ENCODE measurements at regions not wholly inside any gene's neighbourhood (a gene's known extent, or its start where the extent isn't known, plus 50 kb on each side); places are given as distances from the start of the nearest gene placed in this dataset.

- Histone ChIP-seq H3K27ac (no peak overlapping the region), H3K27me3 (no peaks in the 10 kb centered on the region), H3K36me3 (no peaks in the 10 kb centered on the region), H3K4me1 (no peaks in the 10 kb centered on the region), H3K9me3 (no peaks in the 10 kb centered on the region), H3K4me3 (no peak overlapping the region)
- TF ChIP-seq EP300 (IDR thresholded peaks at IDR 0.05; ENCODE audit: low read depth): no peak
- TF ChIP-seq, protein P1, sequence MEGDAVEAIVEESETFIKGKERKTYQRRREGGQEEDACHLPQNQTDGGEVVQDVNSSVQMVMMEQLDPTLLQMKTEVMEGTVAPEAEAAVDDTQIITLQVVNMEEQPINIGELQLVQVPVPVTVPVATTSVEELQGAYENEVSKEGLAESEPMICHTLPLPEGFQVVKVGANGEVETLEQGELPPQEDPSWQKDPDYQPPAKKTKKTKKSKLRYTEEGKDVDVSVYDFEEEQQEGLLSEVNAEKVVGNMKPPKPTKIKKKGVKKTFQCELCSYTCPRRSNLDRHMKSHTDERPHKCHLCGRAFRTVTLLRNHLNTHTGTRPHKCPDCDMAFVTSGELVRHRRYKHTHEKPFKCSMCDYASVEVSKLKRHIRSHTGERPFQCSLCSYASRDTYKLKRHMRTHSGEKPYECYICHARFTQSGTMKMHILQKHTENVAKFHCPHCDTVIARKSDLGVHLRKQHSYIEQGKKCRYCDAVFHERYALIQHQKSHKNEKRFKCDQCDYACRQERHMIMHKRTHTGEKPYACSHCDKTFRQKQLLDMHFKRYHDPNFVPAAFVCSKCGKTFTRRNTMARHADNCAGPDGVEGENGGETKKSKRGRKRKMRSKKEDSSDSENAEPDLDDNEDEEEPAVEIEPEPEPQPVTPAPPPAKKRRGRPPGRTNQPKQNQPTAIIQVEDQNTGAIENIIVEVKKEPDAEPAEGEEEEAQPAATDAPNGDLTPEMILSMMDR (IDR thresholded peaks at IDR 0.05): no peak
- TF ChIP-seq POLR2AphosphoS5 (IDR thresholded peaks at IDR 0.05): no peak
- WGBS, 2 donors (ENCODE audit: low coverage in 1 of 2): 67 to 73% methylated on average over 3 to 4 of the region's 4 CpGs
- intact Hi-C loops (cut with DNase I; ENCODE audit: low total_unique reads) (no loop called here), in situ Hi-C loops (cut with MboI; ENCODE audit: low pct_ligation_motif_present in 1 of 4, low pct_unique_long_range_greater_than_20kb in 1 of 4, low sequenced_read_pairs in 3 of 4) (no loop called here)
- no peak for DNase-seq
Measured at GRCh38 chr12:115225845-115226244, 541.9 kb upstream of the TBX3 start.

- intact Hi-C loops (cut with DNase I; ENCODE audit: low total_unique reads) (no loop called here), in situ Hi-C loops (cut with MboI; ENCODE audit: low pct_ligation_motif_present in 1 of 4, low pct_unique_long_range_greater_than_20kb in 1 of 4, low sequenced_read_pairs in 3 of 4) (no loop called here)
- WGBS, 2 donors (ENCODE audit: low coverage in 1 of 2): 86 to 93% methylated on average over 2 to 4 of the region's 4 CpGs
- no peak for DNase-seq
- TF ChIP-seq POLR2AphosphoS5 (IDR thresholded peaks at IDR 0.05) (no peak), EP300 (IDR thresholded peaks at IDR 0.05; ENCODE audit: low read depth) (no peak), POLR2A (IDR thresholded peaks at IDR 0.05) (no peak)
- TF ChIP-seq, protein P1 (IDR thresholded peaks at IDR 0.05): no peak
- H3K4me1 ChIP-seq: no peaks in the 10 kb centered on the region
- no peaks in the 10 kb centered on the region for H3K27me3 ChIP-seq
- H3K36me3 ChIP-seq: no peaks in the 10 kb centered on the region
- no peak overlapping the region for H3K4me3 ChIP-seq
- H3K27ac ChIP-seq: no peak overlapping the region
- no peaks in the 10 kb centered on the region for H3K9me3 ChIP-seq
Measured at GRCh38 chr12:115223991-115224390, 540.0 kb upstream of the TBX3 start.

DNA sequence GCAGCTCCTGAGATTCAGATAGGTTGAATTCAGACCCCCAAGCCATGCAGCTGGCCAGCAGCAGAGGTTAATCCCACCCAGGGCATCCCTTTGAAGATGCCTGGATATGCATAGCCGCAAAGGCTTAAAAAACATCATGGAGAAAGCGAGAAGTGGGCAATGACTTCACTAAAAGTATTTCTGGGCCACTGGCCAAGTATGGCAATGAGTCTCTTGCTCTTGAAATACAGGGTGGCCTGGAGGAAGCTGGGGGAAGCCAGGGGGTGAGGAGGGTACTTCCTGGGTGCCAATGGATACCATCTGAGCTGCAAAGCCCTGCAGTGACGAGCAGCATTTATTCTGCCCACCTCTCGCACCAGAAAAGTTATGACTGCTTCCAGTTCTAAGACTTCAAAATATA is 539.3 kb upstream of the TBX3 start:
- Histone ChIP-seq H3K27me3 (no peaks in the 10 kb centered on the region), H3K27ac (no peak overlapping the region), H3K4me3 (no peak overlapping the region), H3K4me1 (no peaks in the 10 kb centered on the region), H3K9me3 (no peaks in the 10 kb centered on the region), H3K36me3 (no peaks in the 10 kb centered on the region)
- intact Hi-C loops (cut with DNase I; ENCODE audit: low total_unique reads) (no loop called here), in situ Hi-C loops (cut with MboI; ENCODE audit: low pct_ligation_motif_present in 1 of 4, low pct_unique_long_range_greater_than_20kb in 1 of 4, low sequenced_read_pairs in 3 of 4) (no loop called here)
- DNase-seq: no peak
- no peak for TF ChIP-seq POLR2AphosphoS5 (IDR thresholded peaks at IDR 0.05)
- no peak for TF ChIP-seq POLR2A (IDR thresholded peaks at IDR 0.05)
- TF ChIP-seq, protein P1 (IDR thresholded peaks at IDR 0.05): no peak
- TF ChIP-seq EP300 (IDR thresholded peaks at IDR 0.05; ENCODE audit: low read depth): no peak
- WGBS, 2 donors (ENCODE audit: low coverage in 1 of 2): 71% methylated on average over 4 of the region's 4 CpGs; no CpG with 5 or more reads in 1 of the 2 donors

DNA sequence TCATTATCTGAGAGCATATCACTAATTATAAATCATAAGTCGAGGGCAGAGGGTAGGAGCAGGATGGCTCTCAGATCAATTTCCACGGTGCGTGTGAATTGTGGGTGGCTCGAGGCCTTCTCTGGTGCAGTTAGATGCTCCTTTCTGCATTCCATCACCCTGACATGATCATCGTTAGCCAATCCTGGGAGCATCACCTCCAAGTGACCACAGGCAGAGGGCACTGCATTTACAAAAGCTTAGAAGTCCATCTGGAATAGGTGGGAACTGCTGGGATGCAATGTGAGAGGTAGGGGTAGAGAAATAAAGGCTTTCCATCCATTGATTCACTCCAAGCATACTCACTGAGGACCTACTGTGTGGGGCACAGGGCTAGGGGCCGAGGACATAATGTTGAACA is 538.2 kb upstream of the TBX3 start:
- 80 to 83% methylated on average over 1 to 6 of the region's 6 CpGs for WGBS, 2 donors (ENCODE audit: low coverage in 1 of 2)
- Histone ChIP-seq H3K9me3 (no peaks in the 10 kb centered on the region), H3K4me3 (no peak overlapping the region), H3K4me1 (no peaks in the 10 kb centered on the region), H3K36me3 (no peaks in the 10 kb centered on the region), H3K27me3 (no peaks in the 10 kb centered on the region), H3K27ac (no peak overlapping the region)
- intact Hi-C loops (cut with DNase I; ENCODE audit: low total_unique reads) (no loop called here), in situ Hi-C loops (cut with MboI; ENCODE audit: low pct_ligation_motif_present in 1 of 4, low pct_unique_long_range_greater_than_20kb in 1 of 4, low sequenced_read_pairs in 3 of 4) (no loop called here)
- TF ChIP-seq POLR2AphosphoS5 (IDR thresholded peaks at IDR 0.05): no peak
- no peak for TF ChIP-seq EP300 (IDR thresholded peaks at IDR 0.05; ENCODE audit: low read depth)
- TF ChIP-seq, protein P1 (IDR thresholded peaks at IDR 0.05): no peak
- TF ChIP-seq POLR2A (IDR thresholded peaks at IDR 0.05): no peak
- no peak for DNase-seq
